ENCODE measurements at regions not wholly inside any gene's neighbourhood (a gene's known extent, or its start where the extent isn't known, plus 50 kb on each side); places are given as distances from the start of the nearest gene placed in this dataset.

GRCh38 chr11:119520400-119520799, 97.4 kb upstream of the THY1 start:
- Mint-ChIP-seq H3K4me1 (no peaks in the 10 kb centered on the region), H3K4me3 (no peak overlapping the region), H3K36me3 (ENCODE audit: low read depth) (no peaks in the 10 kb centered on the region), H3K27me3 (peaks cover 9% of the 10 kb centered on the region), H3K27ac (no peak overlapping the region), H3K9me3 (no peaks in the 10 kb centered on the region)
- no peak for ATAC-seq (replicated peaks)

- H3K9me3 Mint-ChIP-seq = no peaks in the 10 kb centered on the region
- H3K27ac Mint-ChIP-seq = no peak overlapping the region
- no peak for ATAC-seq (replicated peaks)
- H3K4me3 Mint-ChIP-seq = no peak overlapping the region
- H3K36me3 Mint-ChIP-seq (ENCODE audit: low read depth) = no peaks in the 10 kb centered on the region
- peaks cover 9% of the 10 kb centered on the region for H3K27me3 Mint-ChIP-seq
- H3K4me1 Mint-ChIP-seq = no peaks in the 10 kb centered on the region
Measured at GRCh38 chr11:119519796-119520195, 96.8 kb upstream of the THY1 start.

- no peak overlapping the region for H3K27ac Mint-ChIP-seq
- H3K27me3 Mint-ChIP-seq = peaks cover 9% of the 10 kb centered on the region
- H3K36me3 Mint-ChIP-seq (ENCODE audit: low read depth) = no peaks in the 10 kb centered on the region
- H3K4me3 Mint-ChIP-seq = no peak overlapping the region
- no peaks in the 10 kb centered on the region for H3K9me3 Mint-ChIP-seq
- H3K4me1 Mint-ChIP-seq = no peaks in the 10 kb centered on the region
- no peak for ATAC-seq (replicated peaks)
Measured at GRCh38 chr11:119518746-119519730, 96.1 kb upstream of the THY1 start.

- H3K27ac Mint-ChIP-seq = no peak overlapping the region
- no peaks in the 10 kb centered on the region for H3K4me1 Mint-ChIP-seq
- no peaks in the 10 kb centered on the region for H3K36me3 Mint-ChIP-seq (ENCODE audit: low read depth)
- no peak for ATAC-seq (replicated peaks)
- no peak overlapping the region for H3K4me3 Mint-ChIP-seq
- H3K9me3 Mint-ChIP-seq = no peaks in the 10 kb centered on the region
- peaks cover 9% of the 10 kb centered on the region for H3K27me3 Mint-ChIP-seq
Measured at GRCh38 chr11:119515771-119516400, 92.9 kb upstream of the THY1 start.

GRCh38 chr11:119513806-119514170, 90.8 kb upstream of the THY1 start:
- Mint-ChIP-seq H3K4me1 (peaks cover 4% of the 10 kb centered on the region), H3K27me3 (peaks cover 9% of the 10 kb centered on the region), H3K4me3 (no peak overlapping the region), H3K9me3 (no peaks in the 10 kb centered on the region), H3K36me3 (ENCODE audit: low read depth) (no peaks in the 10 kb centered on the region), H3K27ac (no peak overlapping the region)
- no peak for ATAC-seq (replicated peaks)

DNA sequence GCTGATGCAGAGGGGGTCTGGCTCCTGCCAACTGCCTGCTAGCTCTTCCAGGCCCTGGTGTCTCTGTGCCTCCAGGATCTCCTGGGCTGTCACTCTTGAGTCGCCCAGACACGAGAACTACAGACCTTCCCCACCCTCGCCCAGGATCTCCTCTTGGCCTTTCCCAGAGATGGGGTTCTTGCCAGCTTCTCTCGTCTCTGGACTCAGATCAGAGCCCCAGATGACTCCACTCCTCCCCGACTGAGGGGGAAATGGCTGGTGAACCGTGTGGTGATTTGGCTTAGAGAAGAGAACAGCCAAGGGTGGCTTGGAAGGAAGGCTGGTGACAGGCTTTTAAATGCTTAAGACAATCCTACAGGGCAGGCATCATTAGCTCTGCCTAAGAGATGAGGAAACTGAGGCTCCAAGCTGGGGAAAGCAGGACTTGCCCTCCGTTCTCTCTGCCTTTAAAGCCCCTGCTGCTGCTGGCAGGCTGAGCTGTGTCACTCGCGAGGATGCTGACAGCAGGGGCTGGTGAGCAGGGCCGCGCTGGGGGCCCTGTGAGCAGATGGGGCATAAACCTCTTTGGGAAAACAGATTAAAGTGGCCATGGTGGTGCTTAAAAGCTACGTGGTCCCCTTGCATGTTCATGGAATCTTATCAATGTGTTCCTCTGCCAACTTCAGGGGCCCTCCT, 90.3 kb upstream of the THY1 start:
- Mint-ChIP-seq H3K36me3 (ENCODE audit: low read depth) (no peaks in the 10 kb centered on the region), H3K27me3 (peaks cover 7% of the 10 kb centered on the region), H3K4me1 (peaks cover 4% of the 10 kb centered on the region), H3K4me3 (no peak overlapping the region), H3K27ac (no peak overlapping the region), H3K9me3 (no peaks in the 10 kb centered on the region)
- ATAC-seq (replicated peaks) = no peak

DNA sequence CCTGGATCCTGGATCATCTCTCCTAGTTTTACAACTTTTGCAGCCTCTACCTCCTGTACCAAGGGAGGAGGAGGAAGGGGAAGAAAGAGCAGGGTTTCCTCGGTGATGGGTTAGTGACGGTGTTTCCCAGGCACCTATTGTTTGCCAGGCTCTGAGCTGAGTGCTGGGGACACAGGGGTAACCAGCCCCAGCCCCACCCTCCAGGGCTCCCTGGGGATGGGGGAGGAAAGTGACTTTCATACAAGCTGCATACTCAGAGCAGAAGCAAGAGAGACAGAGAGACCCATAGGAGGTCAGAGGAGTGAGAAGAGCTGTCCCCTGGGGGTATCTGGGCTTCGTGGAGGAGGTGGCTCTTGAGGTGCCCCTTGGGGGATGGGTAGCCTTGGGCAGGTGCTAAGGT, 89.4 kb upstream of the THY1 start:
- H3K4me1 Mint-ChIP-seq = peaks cover 4% of the 10 kb centered on the region
- no peaks in the 10 kb centered on the region for H3K36me3 Mint-ChIP-seq (ENCODE audit: low read depth)
- H3K9me3 Mint-ChIP-seq = no peaks in the 10 kb centered on the region
- H3K4me3 Mint-ChIP-seq = no peak overlapping the region
- no peak for ATAC-seq (replicated peaks)
- no peaks in the 10 kb centered on the region for H3K27me3 Mint-ChIP-seq
- no peak overlapping the region for H3K27ac Mint-ChIP-seq

DNA sequence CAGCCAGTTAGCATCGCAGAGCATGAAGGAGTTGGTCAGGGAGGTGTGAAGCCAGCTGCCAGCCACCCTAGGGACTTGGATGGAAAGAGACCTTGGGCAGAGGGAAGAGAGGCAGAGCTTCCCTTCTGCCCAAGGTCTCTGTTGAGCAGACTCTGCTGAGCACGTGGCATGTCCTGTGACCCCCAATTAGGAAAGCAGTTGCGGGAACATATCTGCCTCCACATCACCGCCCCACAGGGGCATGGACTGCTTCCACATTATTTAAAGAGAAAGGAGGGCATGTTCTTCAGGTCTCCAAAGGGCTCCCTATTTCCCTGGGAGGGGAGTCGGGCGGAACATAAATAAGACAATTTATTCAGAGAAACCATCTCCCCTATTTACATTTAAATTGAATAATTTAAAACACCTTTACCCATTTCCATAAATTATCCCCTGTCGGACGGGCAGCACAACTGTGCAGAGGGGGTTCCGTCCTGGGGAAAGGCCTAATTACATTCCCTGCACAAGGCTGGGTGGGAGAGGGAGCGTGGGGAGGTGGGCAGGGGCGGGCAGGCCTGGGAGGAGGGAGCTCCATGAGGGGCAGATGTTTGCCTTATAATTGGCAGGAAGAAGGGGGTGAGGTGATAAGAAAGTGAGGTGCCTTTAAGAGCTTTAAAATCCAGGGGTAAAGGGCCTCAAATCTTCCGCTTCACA, 88.8 kb upstream of the THY1 start:
- Mint-ChIP-seq H3K27me3 (no peaks in the 10 kb centered on the region), H3K4me1 (peaks cover 4% of the 10 kb centered on the region), H3K27ac (no peak overlapping the region), H3K9me3 (no peaks in the 10 kb centered on the region), H3K36me3 (ENCODE audit: low read depth) (no peaks in the 10 kb centered on the region), H3K4me3 (no peak overlapping the region)
- ATAC-seq (replicated peaks) = no peak

GRCh38 chr11:119509969-119510401, 87.0 kb upstream of the THY1 start:
- Mint-ChIP-seq H3K4me3 (no peak overlapping the region), H3K27ac (no peak overlapping the region), H3K4me1 (peaks cover 4% of the 10 kb centered on the region), H3K36me3 (ENCODE audit: low read depth) (no peaks in the 10 kb centered on the region), H3K9me3 (no peaks in the 10 kb centered on the region), H3K27me3 (no peaks in the 10 kb centered on the region)
- ATAC-seq (replicated peaks) = peak; percentile 95

- Mint-ChIP-seq H3K4me3 (no peak overlapping the region), H3K36me3 (ENCODE audit: low read depth) (no peaks in the 10 kb centered on the region), H3K27ac (no peak overlapping the region), H3K27me3 (no peaks in the 10 kb centered on the region), H3K4me1 (peaks cover 4% of the 10 kb centered on the region), H3K9me3 (no peaks in the 10 kb centered on the region)
- ATAC-seq (replicated peaks) = no peak
Measured at GRCh38 chr11:119509282-119509841, 86.4 kb upstream of the THY1 start.

DNA sequence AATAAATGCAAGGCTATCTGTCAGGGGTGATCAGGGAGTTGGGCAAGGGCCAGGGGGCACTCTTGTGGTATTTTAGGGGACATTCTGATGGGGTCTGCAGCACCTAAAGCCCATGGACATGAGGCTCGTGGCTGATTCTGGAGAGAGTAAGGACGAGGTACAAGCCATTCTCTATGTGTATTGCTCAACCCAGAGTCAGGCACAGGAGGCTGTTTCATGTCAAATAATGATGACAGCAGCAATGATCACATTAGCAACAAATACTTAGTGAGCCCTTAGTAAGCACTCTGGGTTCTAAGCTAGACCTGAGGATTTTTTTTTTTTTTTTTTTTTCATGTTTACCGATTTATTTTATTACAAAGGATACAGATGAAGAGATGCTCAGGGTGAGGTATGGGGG, 83.5 kb upstream of the THY1 start:
- no peak overlapping the region for H3K27ac Mint-ChIP-seq
- H3K36me3 Mint-ChIP-seq (ENCODE audit: low read depth) = no peaks in the 10 kb centered on the region
- H3K27me3 Mint-ChIP-seq = peaks cover 9% of the 10 kb centered on the region
- peaks cover 4% of the 10 kb centered on the region for H3K4me1 Mint-ChIP-seq
- no peak for ATAC-seq (replicated peaks)
- no peaks in the 10 kb centered on the region for H3K9me3 Mint-ChIP-seq
- H3K4me3 Mint-ChIP-seq = no peak overlapping the region

GRCh38 chr11:119505861-119506260, 82.9 kb upstream of the THY1 start:
- Mint-ChIP-seq H3K27ac (no peak overlapping the region), H3K36me3 (ENCODE audit: low read depth) (no peaks in the 10 kb centered on the region), H3K9me3 (no peaks in the 10 kb centered on the region), H3K27me3 (peaks cover 11% of the 10 kb centered on the region), H3K4me1 (peaks cover 4% of the 10 kb centered on the region), H3K4me3 (no peak overlapping the region)
- no peak for ATAC-seq (replicated peaks)

- H3K4me3 Mint-ChIP-seq = no peak overlapping the region
- H3K9me3 Mint-ChIP-seq = no peaks in the 10 kb centered on the region
Measured at GRCh38 chr11:119505071-119505470, 82.1 kb upstream of the THY1 start.

GRCh38 chr11:119504371-119504770, 81.4 kb upstream of the THY1 start:
- ATAC-seq (replicated peaks) = no peak
- H3K9me3 Mint-ChIP-seq = no peaks in the 10 kb centered on the region

More at GRCh38 chr11:119505071-119505470, 82.1 kb upstream of the THY1 start:
- Mint-ChIP-seq H3K27ac (no peak overlapping the region), H3K27me3 (peaks cover 11% of the 10 kb centered on the region), H3K4me1 (peaks cover under 1% of the 10 kb centered on the region), H3K36me3 (ENCODE audit: low read depth) (no peaks in the 10 kb centered on the region)
- ATAC-seq (replicated peaks) = no peak

More at GRCh38 chr11:119504371-119504770, 81.4 kb upstream of the THY1 start:
- Mint-ChIP-seq H3K27me3 (peaks cover 14% of the 10 kb centered on the region), H3K4me1 (no peaks in the 10 kb centered on the region), H3K36me3 (ENCODE audit: low read depth) (no peaks in the 10 kb centered on the region), H3K27ac (no peak overlapping the region), H3K4me3 (no peak overlapping the region)

All from activated T-helper 17 cell treated with anti-CD3 and anti-CD28 coated beads, Interleukin-2, amount 50 U/mL, for 72 hours (primary cell).